ENCODE measurements at regions not wholly inside any gene's neighbourhood (a gene's known extent, or its start where the extent isn't known, plus 50 kb on each side); places are given as distances from the start of the nearest gene placed in this dataset.

- no peaks in the 10 kb centered on the region for H3K36me3 ChIP-seq (ENCODE audit: control insufficient read depth in 2 of 3, insufficient read depth in 3 of 3, low read length in 3 of 3)
- H3K4me1 ChIP-seq (ENCODE audit: control insufficient read depth in 2 of 3, insufficient read depth in 2 of 3, low read depth in 1 of 3, low read length in 3 of 3), result no peaks in the 10 kb centered on the region
- H3K4me3 ChIP-seq (ENCODE audit: low read length in 3 of 3), result no peak overlapping the region
- no peak overlapping the region for H3K9ac ChIP-seq (ENCODE audit: low read length in 3 of 3)
- no peaks in the 10 kb centered on the region for H3K27me3 ChIP-seq (ENCODE audit: control insufficient read depth, insufficient read depth, low read length)
- FAIRE-seq (no peak), DNase-seq (no peak)
- no peak for TF ChIP-seq CTCF (IDR thresholded peaks at IDR 0.05; ENCODE audit: borderline replicate concordance, extremely low read depth, insufficient read depth)
- intact Hi-C loops (cut with DNase I), result no loop called here
- no peaks in the 10 kb centered on the region for H3K9me3 ChIP-seq (ENCODE audit: control insufficient read depth in 2 of 3, insufficient read depth in 1 of 3, low read length in 3 of 3)
- no peak overlapping the region for H3K27ac ChIP-seq (ENCODE audit: low read depth in 2 of 2, low read length in 2 of 2)
Measured at GRCh38 chr2:220579452-220579851, 952.0 kb downstream of the SLC4A3 start.

- Histone ChIP-seq H3K27me3 (ENCODE audit: control insufficient read depth, insufficient read depth, low read length) (no peaks in the 10 kb centered on the region), H3K4me1 (ENCODE audit: control insufficient read depth in 2 of 3, insufficient read depth in 2 of 3, low read depth in 1 of 3, low read length in 3 of 3) (no peaks in the 10 kb centered on the region), H3K36me3 (ENCODE audit: control insufficient read depth in 2 of 3, insufficient read depth in 3 of 3, low read length in 3 of 3) (no peaks in the 10 kb centered on the region), H3K9me3 (ENCODE audit: control insufficient read depth in 2 of 3, insufficient read depth in 1 of 3, low read length in 3 of 3) (no peaks in the 10 kb centered on the region), H3K4me3 (ENCODE audit: low read length in 3 of 3) (no peak overlapping the region), H3K27ac (ENCODE audit: low read depth in 2 of 2, low read length in 2 of 2) (no peak overlapping the region), H3K9ac (ENCODE audit: low read length in 3 of 3) (no peak overlapping the region)
- intact Hi-C loops (cut with DNase I), result no loop called here
- TF ChIP-seq CTCF (IDR thresholded peaks at IDR 0.05; ENCODE audit: borderline replicate concordance, extremely low read depth, insufficient read depth), result no peak
- FAIRE-seq (no peak), DNase-seq (no peak)
Measured at GRCh38 chr2:220580113-220580512, 952.7 kb downstream of the SLC4A3 start.

- H3K4me3 ChIP-seq (ENCODE audit: low read length in 3 of 3), result no peak overlapping the region
- H3K36me3 ChIP-seq (ENCODE audit: control insufficient read depth in 2 of 3, insufficient read depth in 3 of 3, low read length in 3 of 3), result no peaks in the 10 kb centered on the region
- DNase-seq (peak in 1 of 5 donors; percentile 5), FAIRE-seq (no peak)
- H3K27me3 ChIP-seq (ENCODE audit: control insufficient read depth, insufficient read depth, low read length), result no peaks in the 10 kb centered on the region
- H3K9me3 ChIP-seq (ENCODE audit: control insufficient read depth in 2 of 3, insufficient read depth in 1 of 3, low read length in 3 of 3), result no peaks in the 10 kb centered on the region
- H3K4me1 ChIP-seq (ENCODE audit: control insufficient read depth in 2 of 3, insufficient read depth in 2 of 3, low read depth in 1 of 3, low read length in 3 of 3), result no peaks in the 10 kb centered on the region
- no peak overlapping the region for H3K27ac ChIP-seq (ENCODE audit: low read depth in 2 of 2, low read length in 2 of 2)
- H3K9ac ChIP-seq (ENCODE audit: low read length in 3 of 3), result no peak overlapping the region
- intact Hi-C loops (cut with DNase I), result no loop called here
- TF ChIP-seq CTCF (IDR thresholded peaks at IDR 0.05; ENCODE audit: borderline replicate concordance, extremely low read depth, insufficient read depth), result no peak
Measured at GRCh38 chr2:220583725-220584124, 956.3 kb downstream of the SLC4A3 start.

- H3K9me3 ChIP-seq (ENCODE audit: control insufficient read depth in 2 of 3, insufficient read depth in 1 of 3, low read length in 3 of 3), result no peaks in the 10 kb centered on the region
- no peaks in the 10 kb centered on the region for H3K36me3 ChIP-seq (ENCODE audit: control insufficient read depth in 2 of 3, insufficient read depth in 3 of 3, low read length in 3 of 3)
- H3K9ac ChIP-seq (ENCODE audit: low read length in 3 of 3), result no peak overlapping the region
- H3K4me1 ChIP-seq (ENCODE audit: control insufficient read depth in 2 of 3, insufficient read depth in 2 of 3, low read depth in 1 of 3, low read length in 3 of 3), result no peaks in the 10 kb centered on the region
- intact Hi-C loops (cut with DNase I), result no loop called here
- no peak for TF ChIP-seq CTCF (IDR thresholded peaks at IDR 0.05; ENCODE audit: borderline replicate concordance, extremely low read depth, insufficient read depth)
- no peak for FAIRE-seq
- DNase-seq, result no peak
- H3K27ac ChIP-seq (ENCODE audit: low read depth in 2 of 2, low read length in 2 of 2), result no peak overlapping the region
- H3K4me3 ChIP-seq (ENCODE audit: low read length in 3 of 3), result no peak overlapping the region
- no peaks in the 10 kb centered on the region for H3K27me3 ChIP-seq (ENCODE audit: control insufficient read depth, insufficient read depth, low read length)
Measured at GRCh38 chr2:220585241-220585640, 957.8 kb downstream of the SLC4A3 start.

All from kidney (tissue), 13 donors.